22Rv1 (cell line): ENCODE measurements at regions not wholly inside any gene's neighbourhood (a gene's known extent, or its start where the extent isn't known, plus 50 kb on each side); places are given as distances from the start of the nearest gene placed in this dataset.

Source experiments
- ZFX ChIP-seq: fragments of 450-650 bp; IDR thresholded peaks from 2 replicates; pipeline ENCODE4 v1.6.1; 2017; ENCODE audit warnings: antibody characterized with exemption, borderline replicate concordance
- TF ChIP-seq, protein P1 (sequence below): fragments of 450-650 bp; IDR thresholded peaks from 2 replicates; pipeline ENCODE4 v1.5.1; 2017; ENCODE audit warnings: mild to moderate bottlenecking

DNA sequence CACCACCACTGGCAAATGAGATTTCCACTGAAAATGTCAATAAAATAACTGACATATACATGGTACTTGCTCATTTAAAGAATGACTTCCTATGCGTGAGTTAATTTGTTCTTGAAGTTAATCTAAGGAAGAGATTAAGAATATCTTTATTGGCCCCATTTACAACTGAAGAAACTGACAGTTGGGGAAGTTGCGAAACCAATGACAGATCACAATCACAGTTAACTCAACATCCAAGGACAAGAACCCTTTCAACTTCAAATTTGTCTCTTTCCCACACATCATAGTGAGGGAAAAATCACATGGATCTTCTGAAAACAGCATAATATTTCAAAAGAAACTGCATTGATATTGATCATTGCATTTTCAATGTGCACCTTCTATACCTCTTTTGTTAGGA, 565.4 kb downstream of the IRS1 start:
- TF ChIP-seq, protein P1, sequence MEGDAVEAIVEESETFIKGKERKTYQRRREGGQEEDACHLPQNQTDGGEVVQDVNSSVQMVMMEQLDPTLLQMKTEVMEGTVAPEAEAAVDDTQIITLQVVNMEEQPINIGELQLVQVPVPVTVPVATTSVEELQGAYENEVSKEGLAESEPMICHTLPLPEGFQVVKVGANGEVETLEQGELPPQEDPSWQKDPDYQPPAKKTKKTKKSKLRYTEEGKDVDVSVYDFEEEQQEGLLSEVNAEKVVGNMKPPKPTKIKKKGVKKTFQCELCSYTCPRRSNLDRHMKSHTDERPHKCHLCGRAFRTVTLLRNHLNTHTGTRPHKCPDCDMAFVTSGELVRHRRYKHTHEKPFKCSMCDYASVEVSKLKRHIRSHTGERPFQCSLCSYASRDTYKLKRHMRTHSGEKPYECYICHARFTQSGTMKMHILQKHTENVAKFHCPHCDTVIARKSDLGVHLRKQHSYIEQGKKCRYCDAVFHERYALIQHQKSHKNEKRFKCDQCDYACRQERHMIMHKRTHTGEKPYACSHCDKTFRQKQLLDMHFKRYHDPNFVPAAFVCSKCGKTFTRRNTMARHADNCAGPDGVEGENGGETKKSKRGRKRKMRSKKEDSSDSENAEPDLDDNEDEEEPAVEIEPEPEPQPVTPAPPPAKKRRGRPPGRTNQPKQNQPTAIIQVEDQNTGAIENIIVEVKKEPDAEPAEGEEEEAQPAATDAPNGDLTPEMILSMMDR: no peak
- TF ChIP-seq ZFX: no peak
